ENCODE measurements at regions not wholly inside any gene's neighbourhood (a gene's known extent, or its start where the extent isn't known, plus 50 kb on each side); places are given as distances from the start of the nearest gene placed in this dataset.

- no peaks in the 10 kb centered on the region for H3K36me3 ChIP-seq (replicated peaks in 1 of 2; ENCODE audit: control insufficient read depth in 1 of 2, insufficient read depth in 2 of 2, low read length in 2 of 2)
- H3K4me2 ChIP-seq (ENCODE audit: low read depth, low read length), result no peak overlapping the region
- no peak overlapping the region for H3K27ac ChIP-seq (ENCODE audit: extremely low read length, insufficient read depth, low read length)
- BruUV-seq (replicated peaks), result no TSS peak
- intact Hi-C loops (cut with micrococcal nuclease; ENCODE audit: unreplicated experiment) (loop anchor here (5.0 to 10.0 kb wide), 2 partner anchors 100 to 192 kb away; no protein-coding TSS in a partner anchor), in situ Hi-C loops (cut with HindIII; ENCODE audit: extremely low pct_ligation_motif_present, low pct_unique_long_range_greater_than_20kb) (no loop called here)
- no peak for DNase-seq (ENCODE audit: low spot score)
- H3K9ac ChIP-seq (ENCODE audit: insufficient read depth, low read depth, low read length), result no peak overlapping the region
- H2AFZ ChIP-seq (ENCODE audit: low read length), result no peak overlapping the region
- no peak for ATAC-seq
- no peaks in the 10 kb centered on the region for H3K79me2 ChIP-seq (ENCODE audit: insufficient read depth, low read length)
- ChIA-PET POLR2A (no interaction called here), CTCF (ENCODE audit: low intra/inter-chr PET ratio, low total read pairs) (no interaction called here)
- no peaks in the 10 kb centered on the region for H3K27me3 ChIP-seq (ENCODE audit: control insufficient read depth in 1 of 2, insufficient read depth in 2 of 2, low read length in 2 of 2)
- no peaks in the 10 kb centered on the region for H4K20me1 ChIP-seq (ENCODE audit: insufficient read depth, low read length)
- no peak for FAIRE-seq
- WGBS (ENCODE audit: low lambda C conversion rate), result 0% methylated on average over 3 of the region's 3 CpGs
- no peaks in the 10 kb centered on the region for H3K9me3 ChIP-seq (ENCODE audit: low read length)
- H3K4me3 ChIP-seq (replicated peaks in 1 of 3; ENCODE audit: insufficient read depth in 1 of 3, low read depth in 2 of 3, low read length in 3 of 3), result no peak overlapping the region
- H3K4me1 ChIP-seq (ENCODE audit: insufficient read depth, low read length), result no peaks in the 10 kb centered on the region
- TF ChIP-seq ZNF24 (IDR thresholded peaks at IDR 0.05), result no peak
- no peak for TF ChIP-seq ZFP62 (CRISPR knock-in tag; IDR thresholded peaks at IDR 0.05)
- TF ChIP-seq MEIS2 (CRISPR knock-in tag; IDR thresholded peaks at IDR 0.05), result no peak
- no peak for TF ChIP-seq TCF7 (IDR thresholded peaks at IDR 0.05; ENCODE audit: low read depth)
- TF ChIP-seq ZBTB4 (CRISPR knock-in tag; IDR thresholded peaks at IDR 0.05; ENCODE audit: borderline replicate concordance), result no peak
- TF ChIP-seq MTA1 (CRISPR knock-in tag; IDR thresholded peaks at IDR 0.05; ENCODE audit: borderline replicate concordance), result no peak
Observed at GRCh38 chr4:128452415-128452814, 164.8 kb upstream of the PGRMC2 start.

All from HepG2 (cell line).